ENCODE measurements at regions not wholly inside any gene's neighbourhood (a gene's known extent, or its start where the extent isn't known, plus 50 kb on each side); places are given as distances from the start of the nearest gene placed in this dataset.

GRCh38 chr17:72397223-72397667 lies 276.4 kb downstream of the SOX9 start:
- TF ChIP-seq CTCF (IDR thresholded peaks at IDR 0.05), result no peak
- no peak for TF ChIP-seq POLR2A (IDR thresholded peaks at IDR 0.05)

Measured in heart left ventricle (tissue), 13 donors.